Omental fat pad (tissue), 3 donors: ENCODE measurements at regions not wholly inside any gene's neighbourhood (a gene's known extent, or its start where the extent isn't known, plus 50 kb on each side); places are given as distances from the start of the nearest gene placed in this dataset.
"Not testable (repeated sequence)": the region's sequence is repeated elsewhere in the genome, so short reads cannot be mapped to it uniquely, and the experiment has no call there.

ENCODE experiments used
- ATAC-seq: fragments of 150-250 bp; one replicate; pipeline ENCODE4 v1.9.1; 2016; ENCODE audit warnings: mild to moderate bottlenecking, moderate library complexity; ENCODE audit not compliant: low FRiP score
- DNase-seq: peaks from one replicate; pipeline ENCODE4 v3.0.0-alpha.2; 2019; ENCODE audit warnings: low spot score
- TF ChIP-seq, protein P1 (sequence below), 3 donors: fragments of 450-650 bp; IDR thresholded peaks; one replicate each; pipeline ENCODE4 v1.5.1; 2016 to 2017; ENCODE audit warnings: antibody characterized with exemption in 3 of 3, mild to moderate bottlenecking in 3 of 3, moderate library complexity in 2 of 3

- TF ChIP-seq, protein P1, sequence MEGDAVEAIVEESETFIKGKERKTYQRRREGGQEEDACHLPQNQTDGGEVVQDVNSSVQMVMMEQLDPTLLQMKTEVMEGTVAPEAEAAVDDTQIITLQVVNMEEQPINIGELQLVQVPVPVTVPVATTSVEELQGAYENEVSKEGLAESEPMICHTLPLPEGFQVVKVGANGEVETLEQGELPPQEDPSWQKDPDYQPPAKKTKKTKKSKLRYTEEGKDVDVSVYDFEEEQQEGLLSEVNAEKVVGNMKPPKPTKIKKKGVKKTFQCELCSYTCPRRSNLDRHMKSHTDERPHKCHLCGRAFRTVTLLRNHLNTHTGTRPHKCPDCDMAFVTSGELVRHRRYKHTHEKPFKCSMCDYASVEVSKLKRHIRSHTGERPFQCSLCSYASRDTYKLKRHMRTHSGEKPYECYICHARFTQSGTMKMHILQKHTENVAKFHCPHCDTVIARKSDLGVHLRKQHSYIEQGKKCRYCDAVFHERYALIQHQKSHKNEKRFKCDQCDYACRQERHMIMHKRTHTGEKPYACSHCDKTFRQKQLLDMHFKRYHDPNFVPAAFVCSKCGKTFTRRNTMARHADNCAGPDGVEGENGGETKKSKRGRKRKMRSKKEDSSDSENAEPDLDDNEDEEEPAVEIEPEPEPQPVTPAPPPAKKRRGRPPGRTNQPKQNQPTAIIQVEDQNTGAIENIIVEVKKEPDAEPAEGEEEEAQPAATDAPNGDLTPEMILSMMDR (IDR thresholded peaks at IDR 0.05) = no peak
- no peak for ATAC-seq
- DNase-seq = no peak
These were observed 695.5 kb downstream of the FAM181B start for GRCh38 chr11:82038154-82038553.

DNA sequence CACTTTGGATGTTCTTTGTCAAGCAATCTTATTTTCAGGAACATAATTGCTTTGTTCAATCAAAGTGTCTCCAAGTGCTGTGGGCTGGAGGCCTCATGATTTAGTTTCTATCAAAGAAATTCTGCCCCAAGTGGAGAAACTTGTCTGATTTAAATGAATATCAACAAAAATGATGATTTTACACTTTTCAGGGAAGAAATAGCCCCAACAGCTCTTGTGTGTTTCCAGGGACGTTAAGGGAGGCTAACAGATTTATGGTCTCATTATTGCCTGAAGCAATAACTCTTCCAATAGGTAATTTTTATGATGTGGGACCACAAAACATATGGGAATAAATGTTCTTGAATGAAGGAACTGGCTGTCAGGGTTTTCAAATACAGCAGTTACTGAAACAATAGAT is 699.1 kb downstream of the FAM181B start:
- DNase-seq (no peak), ATAC-seq (no peak)
- TF ChIP-seq, protein P1 (IDR thresholded peaks at IDR 0.05) = no peak

DNA sequence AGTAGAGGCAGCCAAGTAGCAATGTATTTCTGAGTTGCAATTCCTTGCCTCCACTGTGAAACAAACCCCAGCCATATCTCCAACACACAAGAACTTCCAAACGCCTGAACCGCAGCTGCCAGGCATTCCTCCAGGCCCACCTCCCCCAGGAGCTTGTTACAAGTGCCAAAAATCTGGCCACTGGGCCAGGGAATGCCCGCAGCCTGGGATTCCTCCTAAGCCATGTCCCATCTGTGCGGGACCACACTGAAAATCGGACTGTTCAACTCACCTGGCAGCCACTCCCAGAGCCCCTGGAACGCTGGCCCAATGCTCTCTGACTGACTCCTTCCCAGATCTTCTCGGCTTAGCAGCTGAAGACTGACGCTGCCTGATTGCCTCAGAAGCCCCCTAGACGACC is 706.3 kb downstream of the FAM181B start:
- DNase-seq, ATAC-seq: not testable (repeated sequence)

- ATAC-seq = no peak
- TF ChIP-seq, protein P1 (IDR thresholded peaks at IDR 0.05) = no peak
These were observed 708.9 kb downstream of the FAM181B start for GRCh38 chr11:82024760-82025159.

DNA sequence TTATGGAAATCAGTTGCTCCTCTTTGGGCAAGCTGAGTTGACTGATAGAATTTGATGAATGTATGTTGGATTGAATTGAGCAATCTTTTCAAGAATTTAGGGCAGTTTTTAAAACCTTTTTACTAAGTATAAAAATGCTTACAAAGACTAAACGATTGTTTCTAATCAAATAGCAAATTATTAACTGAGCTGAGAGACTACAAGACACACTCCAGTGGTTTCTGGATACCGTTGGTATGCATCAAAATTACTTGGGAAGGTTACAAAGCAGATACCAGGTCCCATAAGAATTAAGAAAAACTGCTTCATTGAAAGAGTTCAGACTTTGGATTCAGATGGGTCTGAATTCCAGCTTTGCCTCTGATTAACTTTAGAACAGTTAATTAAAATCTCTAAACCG is 721.4 kb downstream of the FAM181B start:
- ATAC-seq (no peak), DNase-seq (no peak)
- TF ChIP-seq, protein P1 (IDR thresholded peaks at IDR 0.05) = no peak

More at GRCh38 chr11:82024760-82025159, 708.9 kb downstream of the FAM181B start:
- DNase-seq = no peak

GRCh38 chr11:82009133-82009532 is 724.5 kb downstream of the FAM181B start:
- TF ChIP-seq, protein P1 (IDR thresholded peaks at IDR 0.05) = no peak
- ATAC-seq = no peak
- DNase-seq = no peak

GRCh38 chr11:82007521-82007920 is 726.1 kb downstream of the FAM181B start:
- TF ChIP-seq, protein P1 (IDR thresholded peaks at IDR 0.05) = no peak
- ATAC-seq = no peak
- no peak for DNase-seq
